CD4-positive, alpha-beta memory T cell (primary cell): ENCODE measurements at regions not wholly inside any gene's neighbourhood (a gene's known extent, or its start where the extent isn't known, plus 50 kb on each side); places are given as distances from the start of the nearest gene placed in this dataset.
"Not testable (repeated sequence)": the region's sequence is repeated elsewhere in the genome, so short reads cannot be mapped to it uniquely, and the experiment has no call there.

Source experiments
- CTCF ChIA-PET: fragments of 350-600 bp; sonication (Branson Sonifier 250); formaldehyde crosslinking; loops from one replicate; lab custom pipeline; 2021; ENCODE audit warnings: inconsistent platforms; ENCODE audit not compliant: partially characterized antibody; lab: Charles Lee
- POLR2A ChIA-PET: fragments of 350-600 bp; sonication (Branson Sonifier 250); formaldehyde crosslinking; loops from one replicate; lab custom pipeline; 2021; ENCODE audit not compliant: partially characterized antibody; lab: Charles Lee
- DNase-seq, 5 donors: peaks; one replicate each; pipeline versions ENCODE4 v3.0.0 to v3.0.0-alpha.2; 2020 to 2022; ENCODE audit warnings: mixed read lengths in 1 of 5
- H3K27ac ChIP-seq: one replicate; pipeline ENCODE4 v1.7.0; 2013; ENCODE audit warnings: low read depth, low read length
- H3K27me3 ChIP-seq: 2 replicates; pipeline ENCODE4 v1.7.0; 2013; ENCODE audit warnings: mild to moderate bottlenecking, low read length, moderate library complexity; ENCODE audit not compliant: insufficient read depth
- H3K36me3 ChIP-seq: 2 replicates; pipeline ENCODE4 v1.7.0; 2013; ENCODE audit warnings: mild to moderate bottlenecking, low read length, moderate library complexity; ENCODE audit not compliant: insufficient read depth
- H3K4me1 ChIP-seq: 2 replicates; pipeline ENCODE4 v1.7.0; 2013; ENCODE audit warnings: mild to moderate bottlenecking, low read length, moderate library complexity; ENCODE audit not compliant: insufficient read depth
- H3K4me3 ChIP-seq, 2 donors: one replicate each; pipeline ENCODE4 v1.7.0; 2013; ENCODE audit warnings: low read length in 2 of 2, mild to moderate bottlenecking in 1 of 2
- H3K9me3 ChIP-seq, 2 donors: one replicate each; pipeline ENCODE4 v1.7.0; 2013; ENCODE audit warnings: low read length in 2 of 2, control low read depth in 1 of 2; ENCODE audit not compliant: control insufficient read depth in 1 of 2
- H3K27ac Mint-ChIP-seq, 7 donors: one replicate each; pipeline ENCODE4 v1.8.0; 2020 to 2021; ENCODE audit warnings: mixed read lengths in 7 of 7, mild to moderate bottlenecking in 6 of 7, inconsistent platforms in 3 of 7, moderate library complexity in 3 of 7
- H3K27me3 Mint-ChIP-seq, 2 donors: one replicate each; pipeline ENCODE4 v1.8.0; 2020 to 2021; ENCODE audit warnings: mixed read lengths in 2 of 2
- H3K36me3 Mint-ChIP-seq, 2 donors: one replicate each; pipeline ENCODE4 v1.8.0; 2020 to 2021; ENCODE audit warnings: mixed read lengths in 2 of 2, inconsistent platforms in 1 of 2, mild to moderate bottlenecking in 1 of 2
- H3K4me1 Mint-ChIP-seq, 4 donors: one replicate each; pipeline ENCODE4 v1.8.0; 2020 to 2021; ENCODE audit warnings: mixed read lengths in 4 of 4, mild to moderate bottlenecking in 1 of 4
- H3K4me3 Mint-ChIP-seq, 8 donors: one replicate each; pipeline ENCODE4 v1.8.0; 2020 to 2021; ENCODE audit warnings: mixed read lengths in 8 of 8, mild to moderate bottlenecking in 7 of 8, moderate library complexity in 6 of 8, inconsistent platforms in 3 of 8
- H3K9me3 Mint-ChIP-seq, 8 donors: one replicate each; pipeline ENCODE4 v1.8.0; 2020 to 2021; ENCODE audit warnings: mixed read lengths in 8 of 8, mild to moderate bottlenecking in 5 of 8, inconsistent platforms in 3 of 8, moderate library complexity in 1 of 8
- intact Hi-C: fragments of 100-400 bp; cut with micrococcal nuclease; formaldehyde crosslinking; loops from one replicate; pipeline ENCODE4 v1.15.1; 2023

DNA sequence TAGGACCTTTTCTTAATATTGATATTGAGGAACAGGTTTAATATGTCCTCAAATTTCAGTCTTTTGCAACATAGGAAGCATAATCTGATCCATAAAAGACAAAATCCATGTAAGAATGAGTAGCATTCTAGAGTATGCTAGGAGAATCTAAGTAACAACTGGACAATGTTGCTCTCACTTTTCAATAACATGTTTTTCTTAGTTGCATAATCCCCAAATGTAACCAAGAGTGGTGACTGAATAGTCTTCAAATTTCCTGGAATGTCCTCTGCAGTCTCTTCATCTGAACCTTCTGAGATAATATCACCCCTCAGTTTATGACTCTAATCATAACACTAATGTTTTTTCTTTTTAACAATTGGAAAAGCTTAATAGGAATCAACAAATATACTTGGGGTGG lies 110.0 kb upstream of the ZEB2 start:
- peaks cover 0 to 2% (median 0%) of the 10 kb centered on the region in 8 donors for H3K9me3 Mint-ChIP-seq
- ChIA-PET POLR2A (no interaction called here), CTCF (no interaction called here)
- no peaks in the 10 kb centered on the region for H3K9me3 ChIP-seq
- no peak for DNase-seq
- no peaks in the 10 kb centered on the region for H3K4me1 Mint-ChIP-seq
- no peak overlapping the region for H3K27ac Mint-ChIP-seq
- intact Hi-C loops = no loop called here
- no peaks in the 10 kb centered on the region for H3K36me3 Mint-ChIP-seq
- H3K4me1 ChIP-seq = no peaks in the 10 kb centered on the region
- H3K27me3 ChIP-seq = no peaks in the 10 kb centered on the region
- H3K4me3 ChIP-seq = no peak overlapping the region
- peaks cover 9% of the 10 kb centered on the region in 2 donors for H3K27me3 Mint-ChIP-seq
- H3K4me3 Mint-ChIP-seq = no peak overlapping the region
- no peaks in the 10 kb centered on the region for H3K36me3 ChIP-seq
- H3K27ac ChIP-seq = no peak overlapping the region

- POLR2A ChIA-PET = no interaction called here
- CTCF ChIA-PET = no interaction called here
- H3K36me3 Mint-ChIP-seq = no peaks in the 10 kb centered on the region
Measured at GRCh38 chr2:144628566-144628965, 108.6 kb upstream of the ZEB2 start.

GRCh38 chr2:144625626-144626025 lies 105.7 kb upstream of the ZEB2 start:
- no peaks in the 10 kb centered on the region for H3K36me3 Mint-ChIP-seq
- H3K27me3 Mint-ChIP-seq = peaks cover 9 to 11% of the 10 kb centered on the region in 2 donors
- peaks cover 0 to 10% (median 1%) of the 10 kb centered on the region in 8 donors for H3K9me3 Mint-ChIP-seq
- no peaks in the 10 kb centered on the region for H3K4me1 Mint-ChIP-seq
- Histone ChIP-seq H3K27ac (no peak overlapping the region), H3K4me3 (no peak overlapping the region), H3K4me1 (no peaks in the 10 kb centered on the region), H3K36me3 (no peaks in the 10 kb centered on the region), H3K9me3 (no peaks in the 10 kb centered on the region), H3K27me3 (no peaks in the 10 kb centered on the region)
- CTCF ChIA-PET = no interaction called here
- no peak overlapping the region for H3K27ac Mint-ChIP-seq
- no peak for DNase-seq
- H3K4me3 Mint-ChIP-seq = no peak overlapping the region
- intact Hi-C loops = no loop called here
- POLR2A ChIA-PET = no interaction called here

More at GRCh38 chr2:144628566-144628965, 108.6 kb upstream of the ZEB2 start:
- no peak overlapping the region for H3K4me3 Mint-ChIP-seq
- DNase-seq = no peak
- no peaks in the 10 kb centered on the region for H3K4me1 ChIP-seq
- no peaks in the 10 kb centered on the region for H3K27me3 ChIP-seq
- H3K27me3 Mint-ChIP-seq = peaks cover 9 to 11% of the 10 kb centered on the region in 2 donors
- H3K36me3 ChIP-seq = no peaks in the 10 kb centered on the region
- no peak overlapping the region for H3K27ac Mint-ChIP-seq
- no peak overlapping the region for H3K4me3 ChIP-seq
- no peak overlapping the region for H3K27ac ChIP-seq
- H3K4me1 Mint-ChIP-seq = no peaks in the 10 kb centered on the region
- H3K9me3 Mint-ChIP-seq = peaks cover 0 to 2% (median 0%) of the 10 kb centered on the region in 8 donors
- no peaks in the 10 kb centered on the region for H3K9me3 ChIP-seq
- intact Hi-C loops = no loop called here

- ChIA-PET CTCF (no interaction called here), POLR2A (no interaction called here)
- Mint-ChIP-seq H3K4me3 (no peak overlapping the region), H3K36me3 (no peaks in the 10 kb centered on the region), H3K27me3 (peaks cover 9 to 11% of the 10 kb centered on the region in 2 donors), H3K9me3 (peaks cover 0 to 10% (median 1%) of the 10 kb centered on the region in 8 donors), H3K4me1 (no peaks in the 10 kb centered on the region), H3K27ac (no peak overlapping the region)
- no peaks in the 10 kb centered on the region for H3K36me3 ChIP-seq
- no peaks in the 10 kb centered on the region for H3K27me3 ChIP-seq
- no peak overlapping the region for H3K27ac ChIP-seq
- H3K9me3 ChIP-seq = no peaks in the 10 kb centered on the region
- DNase-seq = no peak
- no peaks in the 10 kb centered on the region for H3K4me1 ChIP-seq
- intact Hi-C loops = no loop called here
- no peak overlapping the region for H3K4me3 ChIP-seq
Measured at GRCh38 chr2:144625226-144625625, 105.3 kb upstream of the ZEB2 start.

GRCh38 chr2:144624451-144624850 lies 104.5 kb upstream of the ZEB2 start:
- Mint-ChIP-seq H3K9me3 (peaks cover 0 to 10% (median 1%) of the 10 kb centered on the region in 8 donors), H3K27ac (no peak overlapping the region), H3K4me3 (no peak overlapping the region), H3K4me1 (no peaks in the 10 kb centered on the region), H3K36me3 (no peaks in the 10 kb centered on the region), H3K27me3 (peaks cover 9 to 11% of the 10 kb centered on the region in 2 donors)
- CTCF ChIA-PET = no interaction called here
- H3K9me3 ChIP-seq = no peaks in the 10 kb centered on the region
- no peak overlapping the region for H3K4me3 ChIP-seq
- no peak for DNase-seq
- H3K36me3 ChIP-seq = no peaks in the 10 kb centered on the region
- intact Hi-C loops = no loop called here
- no peaks in the 10 kb centered on the region for H3K27me3 ChIP-seq
- POLR2A ChIA-PET = no interaction called here
- no peak overlapping the region for H3K27ac ChIP-seq
- no peaks in the 10 kb centered on the region for H3K4me1 ChIP-seq

- DNase-seq, H3K4me1 ChIP-seq, POLR2A ChIA-PET, H3K27me3 Mint-ChIP-seq, H3K4me1 Mint-ChIP-seq, H3K4me3 ChIP-seq, H3K27ac ChIP-seq, intact Hi-C loops, H3K4me3 Mint-ChIP-seq, H3K9me3 ChIP-seq, H3K27ac Mint-ChIP-seq, H3K27me3 ChIP-seq, H3K36me3 ChIP-seq, H3K36me3 Mint-ChIP-seq, H3K9me3 Mint-ChIP-seq, CTCF ChIA-PET: not testable (repeated sequence)
Measured at GRCh38 chr2:144622373-144622772, 102.5 kb upstream of the ZEB2 start.

DNA sequence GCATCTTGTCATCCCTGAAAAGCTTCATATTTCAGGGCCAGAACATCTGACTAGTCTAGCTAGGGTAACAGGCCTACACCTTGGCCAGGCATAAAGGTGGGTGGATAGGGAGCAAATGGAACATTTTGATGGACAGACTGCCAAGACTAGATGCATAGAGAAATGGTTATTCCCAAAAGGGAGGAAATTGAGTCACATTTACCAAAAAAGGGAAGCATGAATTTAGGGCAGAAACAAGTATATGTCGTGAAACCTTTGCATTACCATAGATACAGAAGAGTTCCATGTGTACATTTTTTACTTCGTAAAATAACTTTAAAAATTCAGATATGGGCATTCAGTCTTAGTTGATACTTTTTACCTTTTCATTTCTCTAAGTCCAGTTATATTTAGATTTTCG lies 101.3 kb upstream of the ZEB2 start:
- Mint-ChIP-seq H3K4me3 (no peak overlapping the region), H3K4me1 (no peaks in the 10 kb centered on the region), H3K27ac (no peak overlapping the region), H3K9me3 (peaks cover 0 to 10% (median 4%) of the 10 kb centered on the region in 8 donors), H3K27me3 (peaks cover 2% of the 10 kb centered on the region in 2 donors), H3K36me3 (no peaks in the 10 kb centered on the region)
- CTCF ChIA-PET = no interaction called here
- Histone ChIP-seq H3K9me3 (no peaks in the 10 kb centered on the region), H3K27ac (no peak overlapping the region), H3K4me3 (no peak overlapping the region), H3K36me3 (no peaks in the 10 kb centered on the region), H3K27me3 (no peaks in the 10 kb centered on the region), H3K4me1 (no peaks in the 10 kb centered on the region)
- intact Hi-C loops = no loop called here
- POLR2A ChIA-PET = no interaction called here
- DNase-seq = no peak

- CTCF ChIA-PET = no interaction called here
Measured at GRCh38 chr2:144619760-144620159, 99.8 kb upstream of the ZEB2 start.

More at GRCh38 chr2:144619760-144620159, 99.8 kb upstream of the ZEB2 start:
- Histone ChIP-seq H3K27me3 (no peaks in the 10 kb centered on the region), H3K4me3 (no peak overlapping the region), H3K4me1 (no peaks in the 10 kb centered on the region), H3K36me3 (no peaks in the 10 kb centered on the region), H3K9me3 (no peaks in the 10 kb centered on the region), H3K27ac (no peak overlapping the region)
- DNase-seq = no peak
- Mint-ChIP-seq H3K4me3 (no peak overlapping the region), H3K36me3 (no peaks in the 10 kb centered on the region), H3K27me3 (peaks cover 3 to 7% of the 10 kb centered on the region in 2 donors), H3K9me3 (peaks cover 0 to 13% (median 6%) of the 10 kb centered on the region in 8 donors), H3K4me1 (no peaks in the 10 kb centered on the region), H3K27ac (no peak overlapping the region)
- intact Hi-C loops = no loop called here
- POLR2A ChIA-PET = no interaction called here
